ENCODE measurements at regions not wholly inside any gene's neighbourhood (a gene's known extent, or its start where the extent isn't known, plus 50 kb on each side); places are given as distances from the start of the nearest gene placed in this dataset.
"Not testable (repeated sequence)": the region's sequence is repeated elsewhere in the genome, so short reads cannot be mapped to it uniquely, and the experiment has no call there.

DNA sequence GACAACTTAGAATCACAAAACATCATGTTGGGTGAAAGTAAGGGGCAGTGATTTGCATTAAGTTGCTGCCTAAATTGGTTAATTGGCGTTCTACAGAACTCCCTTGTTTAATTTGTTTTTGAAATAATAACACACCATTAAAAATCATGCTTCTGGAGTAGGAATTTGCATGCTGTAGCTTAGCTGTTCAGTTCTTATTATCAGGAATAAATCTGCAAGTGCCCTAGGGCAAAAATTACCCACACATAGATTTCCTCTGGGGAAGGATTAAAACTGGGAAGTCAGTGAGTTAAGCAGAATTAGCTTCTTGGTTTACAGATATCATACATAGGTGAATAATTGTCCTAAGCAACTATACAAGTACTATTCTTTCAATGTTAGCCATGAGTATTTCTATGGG, 381.6 kb upstream of the NAALADL2 start:
- TF ChIP-seq, protein P1, sequence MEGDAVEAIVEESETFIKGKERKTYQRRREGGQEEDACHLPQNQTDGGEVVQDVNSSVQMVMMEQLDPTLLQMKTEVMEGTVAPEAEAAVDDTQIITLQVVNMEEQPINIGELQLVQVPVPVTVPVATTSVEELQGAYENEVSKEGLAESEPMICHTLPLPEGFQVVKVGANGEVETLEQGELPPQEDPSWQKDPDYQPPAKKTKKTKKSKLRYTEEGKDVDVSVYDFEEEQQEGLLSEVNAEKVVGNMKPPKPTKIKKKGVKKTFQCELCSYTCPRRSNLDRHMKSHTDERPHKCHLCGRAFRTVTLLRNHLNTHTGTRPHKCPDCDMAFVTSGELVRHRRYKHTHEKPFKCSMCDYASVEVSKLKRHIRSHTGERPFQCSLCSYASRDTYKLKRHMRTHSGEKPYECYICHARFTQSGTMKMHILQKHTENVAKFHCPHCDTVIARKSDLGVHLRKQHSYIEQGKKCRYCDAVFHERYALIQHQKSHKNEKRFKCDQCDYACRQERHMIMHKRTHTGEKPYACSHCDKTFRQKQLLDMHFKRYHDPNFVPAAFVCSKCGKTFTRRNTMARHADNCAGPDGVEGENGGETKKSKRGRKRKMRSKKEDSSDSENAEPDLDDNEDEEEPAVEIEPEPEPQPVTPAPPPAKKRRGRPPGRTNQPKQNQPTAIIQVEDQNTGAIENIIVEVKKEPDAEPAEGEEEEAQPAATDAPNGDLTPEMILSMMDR (IDR thresholded peaks at IDR 0.05; ENCODE audit: unreplicated experiment) = no peak
- Mint-ChIP-seq H3K27ac (no peak overlapping the region), H3K36me3 (no peaks in the 10 kb centered on the region), H3K27me3 (ENCODE audit: low read depth) (no peaks in the 10 kb centered on the region), H3K9me3 (peaks cover 6% of the 10 kb centered on the region), H3K4me1 (peaks cover 8% of the 10 kb centered on the region), H3K4me3 (no peak overlapping the region)
- no peak for DNase-seq (ENCODE audit: low spot score in 2 of 2, unreplicated experiment in 2 of 2)

DNA sequence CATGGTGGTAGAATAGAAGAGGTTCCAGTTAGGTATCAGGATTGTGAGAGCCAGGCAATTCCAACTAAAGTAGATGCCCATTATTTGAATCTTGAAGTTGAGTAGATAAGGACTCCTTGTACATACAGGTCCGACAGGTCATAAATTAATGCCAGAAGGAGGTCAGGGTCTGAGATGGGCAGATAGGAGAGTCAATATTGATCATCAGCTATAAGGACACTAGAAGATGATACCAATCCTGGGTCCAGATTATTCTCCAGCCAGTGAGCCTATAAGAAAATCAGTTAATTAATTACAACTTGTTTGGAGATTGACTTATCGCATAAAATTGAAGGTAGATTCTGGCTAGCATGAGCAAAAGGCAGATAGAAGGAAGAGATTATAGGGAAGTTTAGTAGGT, 378.4 kb upstream of the NAALADL2 start:
- TF ChIP-seq, protein P1 (IDR thresholded peaks at IDR 0.05; ENCODE audit: unreplicated experiment) = no peak
- Mint-ChIP-seq H3K4me3 (no peak overlapping the region), H3K27ac (no peak overlapping the region), H3K27me3 (ENCODE audit: low read depth) (no peaks in the 10 kb centered on the region), H3K36me3 (no peaks in the 10 kb centered on the region), H3K9me3 (peaks cover 11% of the 10 kb centered on the region), H3K4me1 (no peaks in the 10 kb centered on the region)
- DNase-seq (ENCODE audit: low spot score in 2 of 2, unreplicated experiment in 2 of 2) = no peak

DNA sequence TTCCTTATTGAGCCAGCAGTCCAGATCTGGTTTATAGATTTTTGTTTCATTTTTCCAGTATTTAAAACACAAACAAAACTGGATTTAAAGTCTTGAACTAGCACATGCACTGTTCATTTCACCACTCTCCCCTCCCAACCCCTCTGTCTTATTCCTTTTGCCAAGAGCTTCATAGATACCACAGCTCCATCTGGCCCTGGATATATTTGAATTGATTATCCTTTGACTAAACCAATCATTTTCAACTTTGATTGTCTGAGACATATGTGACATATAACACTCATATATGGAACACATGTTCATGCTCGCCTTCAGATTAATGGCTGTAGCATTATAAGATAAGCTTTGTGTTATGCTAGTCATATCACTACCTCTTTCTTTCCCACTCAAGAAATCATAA, 376.6 kb upstream of the NAALADL2 start:
- no peak overlapping the region for H3K4me3 Mint-ChIP-seq
- H3K9me3 Mint-ChIP-seq = peaks cover 20% of the 10 kb centered on the region
- H3K4me1 Mint-ChIP-seq = no peaks in the 10 kb centered on the region
- no peaks in the 10 kb centered on the region for H3K36me3 Mint-ChIP-seq
- TF ChIP-seq, protein P1 (IDR thresholded peaks at IDR 0.05; ENCODE audit: unreplicated experiment) = no peak
- no peaks in the 10 kb centered on the region for H3K27me3 Mint-ChIP-seq (ENCODE audit: low read depth)
- DNase-seq (ENCODE audit: low spot score in 2 of 2, unreplicated experiment in 2 of 2) = no peak
- H3K27ac Mint-ChIP-seq = no peak overlapping the region

DNA sequence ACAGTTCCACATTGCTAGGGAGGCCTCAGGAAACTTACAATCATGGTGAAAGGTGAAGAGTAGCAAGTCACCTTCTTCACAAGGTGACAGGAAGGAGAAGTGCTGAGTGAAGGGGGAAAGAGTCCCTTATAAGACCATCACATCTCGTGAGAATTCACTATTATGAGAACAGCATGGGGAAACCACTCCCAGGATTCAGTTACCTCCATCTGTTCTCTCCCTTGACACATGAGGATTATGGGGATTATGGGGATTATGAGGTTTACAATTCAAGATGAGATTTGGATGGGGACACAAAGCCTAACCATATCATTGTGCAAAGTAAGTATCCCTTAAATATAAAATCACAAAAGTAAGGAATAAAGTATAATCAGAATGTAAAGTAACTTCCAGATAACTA, 375.9 kb upstream of the NAALADL2 start:
- TF ChIP-seq, protein P1 (IDR thresholded peaks at IDR 0.05; ENCODE audit: unreplicated experiment) = no peak
- Mint-ChIP-seq H3K4me1 (no peaks in the 10 kb centered on the region), H3K4me3 (no peak overlapping the region), H3K27ac (no peak overlapping the region), H3K9me3 (peaks cover 20% of the 10 kb centered on the region), H3K36me3 (no peaks in the 10 kb centered on the region), H3K27me3 (ENCODE audit: low read depth) (no peaks in the 10 kb centered on the region)
- no peak for DNase-seq (ENCODE audit: low spot score in 2 of 2, unreplicated experiment in 2 of 2)

DNA sequence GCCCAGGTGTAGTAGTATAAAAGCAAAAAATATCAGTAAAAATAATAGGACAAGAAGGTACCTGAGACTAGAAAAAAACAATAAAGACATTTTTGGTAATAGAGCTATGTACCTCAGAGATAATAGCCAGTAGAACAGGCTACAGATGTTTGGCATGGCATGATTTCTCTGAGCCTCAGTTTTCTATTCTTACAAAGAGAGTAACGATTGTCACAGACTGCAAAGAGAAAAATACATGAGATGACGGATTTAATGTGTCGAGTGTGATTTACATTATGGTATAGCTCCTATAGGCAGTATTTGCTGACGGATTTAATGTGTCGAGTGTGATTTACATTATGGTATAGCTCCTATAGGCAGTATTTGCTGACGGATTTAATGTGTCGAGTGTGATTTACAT, 375.3 kb upstream of the NAALADL2 start:
- not testable (repeated sequence) for H3K27ac Mint-ChIP-seq; H3K4me1 Mint-ChIP-seq; DNase-seq (ENCODE audit: low spot score in 2 of 2, unreplicated experiment in 2 of 2); H3K4me3 Mint-ChIP-seq; H3K27me3 Mint-ChIP-seq (ENCODE audit: low read depth); H3K36me3 Mint-ChIP-seq
- peaks cover 20% of the 10 kb centered on the region for H3K9me3 Mint-ChIP-seq

DNA sequence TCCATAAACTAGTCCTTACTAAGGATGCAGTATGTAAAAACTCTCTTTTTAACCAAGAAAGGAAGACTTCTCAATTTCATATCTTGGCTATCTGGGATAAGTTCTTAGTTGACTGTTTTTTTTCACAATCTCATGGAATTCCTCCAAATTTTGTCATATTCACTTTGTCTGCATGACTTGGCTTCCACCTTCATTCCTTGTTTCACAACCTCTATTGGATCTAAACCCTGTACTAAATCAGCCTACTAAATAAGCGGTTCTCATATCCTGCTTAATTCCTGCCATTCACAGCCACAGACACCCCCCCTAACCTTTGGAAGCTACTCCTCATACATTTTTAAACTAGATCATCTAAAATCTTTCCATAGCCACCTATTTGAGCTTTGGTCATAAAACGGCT, 370.6 kb upstream of the NAALADL2 start:
- H3K27me3 Mint-ChIP-seq (ENCODE audit: low read depth) = no peaks in the 10 kb centered on the region
- H3K4me3 Mint-ChIP-seq = no peak overlapping the region
- no peak overlapping the region for H3K27ac Mint-ChIP-seq
- no peaks in the 10 kb centered on the region for H3K36me3 Mint-ChIP-seq
- no peaks in the 10 kb centered on the region for H3K4me1 Mint-ChIP-seq
- no peak for DNase-seq (ENCODE audit: low spot score in 2 of 2, unreplicated experiment in 2 of 2)
- H3K9me3 Mint-ChIP-seq = peaks cover 29% of the 10 kb centered on the region
- TF ChIP-seq, protein P1 (IDR thresholded peaks at IDR 0.05; ENCODE audit: unreplicated experiment) = no peak
